Heart left ventricle (tissue), 13 donors: ENCODE measurements at regions not wholly inside any gene's neighbourhood (a gene's known extent, or its start where the extent isn't known, plus 50 kb on each side); places are given as distances from the start of the nearest gene placed in this dataset.

ENCODE experiments used
- POLR2A ChIP-seq, 2 donors: fragments of 450-650 bp; IDR thresholded peaks; one replicate each; pipeline ENCODE4 v1.6.1; 2017; ENCODE audit warnings: antibody characterized with exemption in 2 of 2, mild to moderate bottlenecking in 2 of 2, moderate library complexity in 2 of 2
- TF ChIP-seq, protein P1 (sequence below), 12 donors: fragments of 200-600 bp; sonication (generic) in 4 of 12; IDR thresholded peaks; one replicate each; pipeline versions ENCODE4 v1.5.0 to v1.8.0; 2018 to 2022; ENCODE audit warnings: antibody characterized with exemption in 12 of 12, mild to moderate bottlenecking in 5 of 12
- donor health status: ischemic (EF 13 %, LVEDD 7.1; RV severe dilation, severe dysfunction).
- donor health status: DM: no; HTN: yes; CAD: no.
- donor health status: DM: no; HTN: no; CAD: no.
- donor health status: ischemic (EF 25% LVEDD 6.9; RV normal size, moderate dysfunction).
- donor health status: ischemic (EF 25% LVEDD 5.7; RV mildly dilated, moderate dysfunction).
- donor health status: ischemic (EF 35%, LVEDD 5.7; RV mildly dilated, moderate dysfunction).
- donor health status: nonischemic (EF 11% LVEDD 7.7; RV severe dilation, severe dysfunction).
- donor health status: DM: yes; HTN: yes; CAD: no.
- donor health status: PGD.
- donor health status: ischemic (EF 29% LVEDD 5.4; RV normal size, mild dysfunction).
- donor health status: nonischemic (EF 23%, LVEDD 6.1; RV moderate dilation, normal function).

DNA sequence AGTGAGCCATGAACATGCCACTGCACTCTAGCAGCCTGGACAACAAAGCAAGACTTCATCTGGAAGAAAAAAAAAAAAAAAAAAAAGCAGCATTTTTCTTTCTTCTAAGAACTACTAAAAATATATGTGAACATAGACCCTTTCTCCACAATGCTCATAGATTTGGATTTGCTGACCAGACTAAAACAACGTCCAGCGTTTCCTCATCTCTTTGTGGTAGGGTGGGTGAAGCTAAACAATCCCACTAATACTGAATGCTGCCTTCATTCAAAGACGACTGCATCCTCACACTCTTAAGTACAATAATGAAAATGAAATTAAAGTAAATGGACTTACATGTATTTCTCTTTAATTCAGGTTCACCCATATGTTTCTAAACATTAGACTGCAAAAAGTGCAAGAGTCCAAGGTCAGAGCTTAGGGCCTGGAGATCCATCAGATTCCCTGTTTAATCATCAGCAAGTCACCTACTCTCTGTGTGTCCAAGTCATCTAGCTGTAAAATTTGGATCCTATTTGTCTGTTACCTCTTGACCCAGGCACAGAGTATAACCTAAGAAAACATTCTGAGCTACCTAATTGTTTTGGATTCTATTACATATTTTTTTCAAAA lies 99.4 kb upstream of the NHSL1 start:
- TF ChIP-seq, protein P1, sequence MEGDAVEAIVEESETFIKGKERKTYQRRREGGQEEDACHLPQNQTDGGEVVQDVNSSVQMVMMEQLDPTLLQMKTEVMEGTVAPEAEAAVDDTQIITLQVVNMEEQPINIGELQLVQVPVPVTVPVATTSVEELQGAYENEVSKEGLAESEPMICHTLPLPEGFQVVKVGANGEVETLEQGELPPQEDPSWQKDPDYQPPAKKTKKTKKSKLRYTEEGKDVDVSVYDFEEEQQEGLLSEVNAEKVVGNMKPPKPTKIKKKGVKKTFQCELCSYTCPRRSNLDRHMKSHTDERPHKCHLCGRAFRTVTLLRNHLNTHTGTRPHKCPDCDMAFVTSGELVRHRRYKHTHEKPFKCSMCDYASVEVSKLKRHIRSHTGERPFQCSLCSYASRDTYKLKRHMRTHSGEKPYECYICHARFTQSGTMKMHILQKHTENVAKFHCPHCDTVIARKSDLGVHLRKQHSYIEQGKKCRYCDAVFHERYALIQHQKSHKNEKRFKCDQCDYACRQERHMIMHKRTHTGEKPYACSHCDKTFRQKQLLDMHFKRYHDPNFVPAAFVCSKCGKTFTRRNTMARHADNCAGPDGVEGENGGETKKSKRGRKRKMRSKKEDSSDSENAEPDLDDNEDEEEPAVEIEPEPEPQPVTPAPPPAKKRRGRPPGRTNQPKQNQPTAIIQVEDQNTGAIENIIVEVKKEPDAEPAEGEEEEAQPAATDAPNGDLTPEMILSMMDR (IDR thresholded peaks at IDR 0.05) = no peak
- TF ChIP-seq POLR2A (IDR thresholded peaks at IDR 0.05) = no peak
